OCI-LY1 (cell line): ENCODE measurements at regions not wholly inside any gene's neighbourhood (a gene's known extent, or its start where the extent isn't known, plus 50 kb on each side); places are given as distances from the start of the nearest gene placed in this dataset.

Experiments
- EZH2 ChIP-seq: fragments of 200-600 bp; sonication (generic), shearing (Covaris generic); IDR thresholded peaks from 2 replicates; pipeline ENCODE4 v1.8.0; 2017; ENCODE audit warnings: borderline replicate concordance, mixed run types, mild to moderate bottlenecking, antibody characterized with exemption, low read length, moderate library complexity, mixed read lengths
- TF ChIP-seq, protein P1 (sequence below): fragments of 200-600 bp; sonication (generic), shearing (Covaris generic); IDR thresholded peaks from 2 replicates; pipeline ENCODE4 v1.5.1; 2017; ENCODE audit warnings: mild to moderate bottlenecking, antibody characterized with exemption, low read length, moderate library complexity, mixed read lengths

GRCh38 chr1:3975903-3976630 lies 76.0 kb upstream of the C1orf174 start:
- TF ChIP-seq, protein P1, sequence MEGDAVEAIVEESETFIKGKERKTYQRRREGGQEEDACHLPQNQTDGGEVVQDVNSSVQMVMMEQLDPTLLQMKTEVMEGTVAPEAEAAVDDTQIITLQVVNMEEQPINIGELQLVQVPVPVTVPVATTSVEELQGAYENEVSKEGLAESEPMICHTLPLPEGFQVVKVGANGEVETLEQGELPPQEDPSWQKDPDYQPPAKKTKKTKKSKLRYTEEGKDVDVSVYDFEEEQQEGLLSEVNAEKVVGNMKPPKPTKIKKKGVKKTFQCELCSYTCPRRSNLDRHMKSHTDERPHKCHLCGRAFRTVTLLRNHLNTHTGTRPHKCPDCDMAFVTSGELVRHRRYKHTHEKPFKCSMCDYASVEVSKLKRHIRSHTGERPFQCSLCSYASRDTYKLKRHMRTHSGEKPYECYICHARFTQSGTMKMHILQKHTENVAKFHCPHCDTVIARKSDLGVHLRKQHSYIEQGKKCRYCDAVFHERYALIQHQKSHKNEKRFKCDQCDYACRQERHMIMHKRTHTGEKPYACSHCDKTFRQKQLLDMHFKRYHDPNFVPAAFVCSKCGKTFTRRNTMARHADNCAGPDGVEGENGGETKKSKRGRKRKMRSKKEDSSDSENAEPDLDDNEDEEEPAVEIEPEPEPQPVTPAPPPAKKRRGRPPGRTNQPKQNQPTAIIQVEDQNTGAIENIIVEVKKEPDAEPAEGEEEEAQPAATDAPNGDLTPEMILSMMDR: no peak
- TF ChIP-seq EZH2: no peak
